HTR-8/SVneo (cell line): ENCODE measurements at regions not wholly inside any gene's neighbourhood (a gene's known extent, or its start where the extent isn't known, plus 50 kb on each side); places are given as distances from the start of the nearest gene placed in this dataset.
"Not testable (repeated sequence)": the region's sequence is repeated elsewhere in the genome, so short reads cannot be mapped to it uniquely, and the experiment has no call there.

Experiments used
- DNase-seq: peaks from one replicate; pipeline ENCODE4 v3.0.0; 2011; ENCODE audit warnings: low spot score, mixed read lengths; ENCODE audit not compliant: insufficient read length
- FAIRE-seq: peaks from 2 replicates; lab custom pipeline; 2011; peaks lifted over from hg19 to GRCh38; lab: Jason Lieb, UNC

DNA sequence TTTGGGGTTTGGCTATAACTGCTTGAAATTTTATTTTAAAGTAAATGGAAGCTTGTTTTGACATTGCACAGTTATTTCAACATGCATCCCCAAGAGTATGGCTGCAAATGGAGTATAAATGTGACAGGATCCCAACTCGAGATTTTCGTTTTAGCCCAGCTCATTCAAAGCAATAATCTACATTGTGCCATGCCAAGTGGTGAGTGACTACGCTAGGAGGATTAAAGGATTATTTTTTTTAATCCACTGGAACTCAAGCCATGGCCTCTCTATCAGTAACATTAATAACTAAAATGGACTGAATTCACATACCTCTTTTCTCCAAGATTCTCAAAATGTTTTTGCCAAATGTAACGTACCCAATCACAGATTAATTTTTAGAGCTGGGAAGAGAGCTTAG, 60.6 kb upstream of the AUTS2 start:
- DNase-seq (no peak), FAIRE-seq (no peak)

DNA sequence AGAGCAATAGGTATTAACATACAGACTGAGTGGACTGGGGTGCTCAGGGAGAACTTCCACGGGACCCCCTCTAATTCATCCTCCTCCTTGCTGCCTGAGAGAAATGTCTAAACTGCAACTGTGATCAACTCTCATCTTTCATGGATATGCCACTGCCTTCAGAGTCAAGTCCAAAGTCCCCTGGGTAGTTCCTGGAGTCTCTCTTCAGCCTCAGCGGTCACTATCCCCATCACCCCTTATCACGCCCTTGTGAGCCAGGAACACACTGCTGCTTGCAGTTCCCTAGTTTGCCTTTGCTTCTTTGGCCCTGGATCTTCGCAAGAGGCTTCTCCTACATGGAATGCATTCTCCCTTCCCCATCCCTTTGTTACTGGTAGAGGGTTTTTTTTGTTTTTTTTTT, 58.7 kb upstream of the AUTS2 start:
- DNase-seq (no peak), FAIRE-seq (no peak)

DNA sequence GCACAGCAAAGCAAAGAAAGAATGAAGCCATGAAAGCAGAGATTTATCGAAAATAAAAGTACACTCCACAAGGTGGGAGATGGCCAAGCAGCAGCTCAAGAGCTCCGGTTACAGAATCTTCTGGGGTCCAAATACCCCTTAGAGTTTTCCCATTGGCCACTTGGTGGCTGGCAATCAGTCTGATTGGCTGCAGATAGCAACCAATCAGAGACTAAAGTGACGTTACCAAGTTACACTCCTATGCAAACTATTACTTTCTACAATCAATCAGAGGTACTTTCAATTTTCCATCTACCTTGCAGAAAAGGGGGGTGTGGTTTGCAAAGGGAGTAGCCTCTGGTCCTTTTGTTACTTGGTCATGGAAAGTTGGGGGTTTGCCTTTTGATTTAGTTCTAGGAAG, 58.0 kb upstream of the AUTS2 start:
- FAIRE-seq (no peak), DNase-seq (no peak)

DNA sequence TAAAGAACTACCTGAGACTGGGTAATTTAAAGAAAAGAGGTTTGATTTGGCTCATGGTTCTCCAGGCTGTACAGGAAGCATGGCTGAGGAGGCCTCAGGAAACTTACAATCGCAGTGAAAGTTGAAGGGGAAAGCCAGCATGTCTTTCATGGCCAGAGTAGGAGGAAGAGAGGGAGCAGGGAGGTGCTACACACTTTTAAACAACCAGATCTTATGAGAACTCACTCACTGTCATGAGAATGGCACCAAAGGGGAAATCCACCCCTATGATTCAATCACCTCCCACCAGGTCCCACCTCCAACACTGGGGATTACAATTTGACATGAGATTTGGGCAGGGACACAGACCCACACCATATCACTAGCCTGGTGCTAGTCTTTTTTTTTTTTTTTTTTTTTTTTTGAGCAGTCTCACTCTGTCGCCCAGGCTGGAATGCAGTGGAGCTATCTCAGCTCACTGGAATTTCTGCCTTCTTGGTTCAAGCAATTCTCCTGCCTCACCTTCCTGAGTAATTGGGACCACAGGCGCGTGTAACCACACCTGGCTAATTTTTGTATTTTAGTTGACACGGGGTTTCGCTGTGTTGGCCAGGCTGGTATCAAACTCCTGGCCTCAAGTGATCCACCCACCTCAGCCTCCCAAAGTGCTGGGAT, 56.4 kb upstream of the AUTS2 start:
- not testable (repeated sequence) for DNase-seq, FAIRE-seq

DNA sequence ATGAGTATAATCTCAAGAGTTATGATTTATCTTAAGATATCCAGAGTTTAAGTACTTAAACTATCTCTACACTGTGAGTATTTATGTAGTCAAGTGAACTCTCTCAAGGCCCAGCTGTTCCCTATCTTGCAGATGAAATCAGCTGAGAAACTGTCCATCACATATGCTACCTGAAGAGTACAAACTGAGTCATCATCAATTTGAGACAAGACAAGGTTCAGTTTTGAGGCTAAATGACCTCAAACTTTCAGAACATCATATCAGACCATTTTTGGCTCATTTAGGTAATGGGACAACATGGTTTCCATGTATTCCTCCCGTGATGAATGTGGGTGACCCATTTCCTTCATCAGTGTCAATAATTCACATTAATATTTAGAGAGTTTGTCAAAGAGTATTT, 53.1 kb upstream of the AUTS2 start:
- DNase-seq (no peak), FAIRE-seq (no peak)
